ENCODE measurements at regions not wholly inside any gene's neighbourhood (a gene's known extent, or its start where the extent isn't known, plus 50 kb on each side); places are given as distances from the start of the nearest gene placed in this dataset.

DNA sequence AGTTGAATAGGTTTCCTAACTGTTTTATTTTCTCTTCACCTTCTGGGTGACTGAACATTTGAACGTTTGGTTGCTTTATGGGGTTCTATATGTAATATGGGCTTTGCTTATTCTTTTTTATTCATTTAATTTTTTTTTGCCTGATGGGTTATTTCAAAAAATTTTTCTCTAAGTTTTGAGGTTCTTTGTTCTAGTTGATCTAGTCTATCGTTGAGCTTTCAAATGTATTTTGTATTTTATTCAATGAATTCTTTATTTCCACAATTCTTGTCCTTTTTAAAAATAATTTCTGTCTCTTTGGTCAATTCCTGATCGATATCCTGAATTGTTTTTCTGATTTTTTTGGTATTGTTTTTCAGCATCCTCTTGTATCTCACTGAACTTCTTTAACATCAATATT, 239.5 kb upstream of the PCDH9 start:
- TF ChIP-seq JUNB (IDR thresholded peaks at IDR 0.05): no peak
- TF ChIP-seq, protein P1, sequence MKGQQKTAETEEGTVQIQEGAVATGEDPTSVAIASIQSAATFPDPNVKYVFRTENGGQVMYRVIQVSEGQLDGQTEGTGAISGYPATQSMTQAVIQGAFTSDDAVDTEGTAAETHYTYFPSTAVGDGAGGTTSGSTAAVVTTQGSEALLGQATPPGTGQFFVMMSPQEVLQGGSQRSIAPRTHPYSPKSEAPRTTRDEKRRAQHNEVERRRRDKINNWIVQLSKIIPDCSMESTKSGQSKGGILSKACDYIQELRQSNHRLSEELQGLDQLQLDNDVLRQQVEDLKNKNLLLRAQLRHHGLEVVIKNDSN (IDR thresholded peaks at IDR 0.05; ENCODE audit: borderline replicate concordance, extremely low read length, insufficient read depth, low read depth, low read length): no peak
- TF ChIP-seq EP300 (IDR thresholded peaks at IDR 0.05; ENCODE audit: borderline replicate concordance in 1 of 2, control insufficient read depth in 1 of 2, low read depth in 2 of 2, low read length in 2 of 2): no peak
- TF ChIP-seq, protein P2, sequence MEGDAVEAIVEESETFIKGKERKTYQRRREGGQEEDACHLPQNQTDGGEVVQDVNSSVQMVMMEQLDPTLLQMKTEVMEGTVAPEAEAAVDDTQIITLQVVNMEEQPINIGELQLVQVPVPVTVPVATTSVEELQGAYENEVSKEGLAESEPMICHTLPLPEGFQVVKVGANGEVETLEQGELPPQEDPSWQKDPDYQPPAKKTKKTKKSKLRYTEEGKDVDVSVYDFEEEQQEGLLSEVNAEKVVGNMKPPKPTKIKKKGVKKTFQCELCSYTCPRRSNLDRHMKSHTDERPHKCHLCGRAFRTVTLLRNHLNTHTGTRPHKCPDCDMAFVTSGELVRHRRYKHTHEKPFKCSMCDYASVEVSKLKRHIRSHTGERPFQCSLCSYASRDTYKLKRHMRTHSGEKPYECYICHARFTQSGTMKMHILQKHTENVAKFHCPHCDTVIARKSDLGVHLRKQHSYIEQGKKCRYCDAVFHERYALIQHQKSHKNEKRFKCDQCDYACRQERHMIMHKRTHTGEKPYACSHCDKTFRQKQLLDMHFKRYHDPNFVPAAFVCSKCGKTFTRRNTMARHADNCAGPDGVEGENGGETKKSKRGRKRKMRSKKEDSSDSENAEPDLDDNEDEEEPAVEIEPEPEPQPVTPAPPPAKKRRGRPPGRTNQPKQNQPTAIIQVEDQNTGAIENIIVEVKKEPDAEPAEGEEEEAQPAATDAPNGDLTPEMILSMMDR (IDR thresholded peaks at IDR 0.05 in 2 of 3, conservative IDR thresholded peaks at IDR 0.05 in 1 of 3; ENCODE audit: control insufficient read depth in 2 of 3, extremely low read depth in 1 of 3, insufficient read depth in 1 of 3, low read depth in 3 of 3, low read length in 3 of 3): no peak
- TF ChIP-seq, protein P3, sequence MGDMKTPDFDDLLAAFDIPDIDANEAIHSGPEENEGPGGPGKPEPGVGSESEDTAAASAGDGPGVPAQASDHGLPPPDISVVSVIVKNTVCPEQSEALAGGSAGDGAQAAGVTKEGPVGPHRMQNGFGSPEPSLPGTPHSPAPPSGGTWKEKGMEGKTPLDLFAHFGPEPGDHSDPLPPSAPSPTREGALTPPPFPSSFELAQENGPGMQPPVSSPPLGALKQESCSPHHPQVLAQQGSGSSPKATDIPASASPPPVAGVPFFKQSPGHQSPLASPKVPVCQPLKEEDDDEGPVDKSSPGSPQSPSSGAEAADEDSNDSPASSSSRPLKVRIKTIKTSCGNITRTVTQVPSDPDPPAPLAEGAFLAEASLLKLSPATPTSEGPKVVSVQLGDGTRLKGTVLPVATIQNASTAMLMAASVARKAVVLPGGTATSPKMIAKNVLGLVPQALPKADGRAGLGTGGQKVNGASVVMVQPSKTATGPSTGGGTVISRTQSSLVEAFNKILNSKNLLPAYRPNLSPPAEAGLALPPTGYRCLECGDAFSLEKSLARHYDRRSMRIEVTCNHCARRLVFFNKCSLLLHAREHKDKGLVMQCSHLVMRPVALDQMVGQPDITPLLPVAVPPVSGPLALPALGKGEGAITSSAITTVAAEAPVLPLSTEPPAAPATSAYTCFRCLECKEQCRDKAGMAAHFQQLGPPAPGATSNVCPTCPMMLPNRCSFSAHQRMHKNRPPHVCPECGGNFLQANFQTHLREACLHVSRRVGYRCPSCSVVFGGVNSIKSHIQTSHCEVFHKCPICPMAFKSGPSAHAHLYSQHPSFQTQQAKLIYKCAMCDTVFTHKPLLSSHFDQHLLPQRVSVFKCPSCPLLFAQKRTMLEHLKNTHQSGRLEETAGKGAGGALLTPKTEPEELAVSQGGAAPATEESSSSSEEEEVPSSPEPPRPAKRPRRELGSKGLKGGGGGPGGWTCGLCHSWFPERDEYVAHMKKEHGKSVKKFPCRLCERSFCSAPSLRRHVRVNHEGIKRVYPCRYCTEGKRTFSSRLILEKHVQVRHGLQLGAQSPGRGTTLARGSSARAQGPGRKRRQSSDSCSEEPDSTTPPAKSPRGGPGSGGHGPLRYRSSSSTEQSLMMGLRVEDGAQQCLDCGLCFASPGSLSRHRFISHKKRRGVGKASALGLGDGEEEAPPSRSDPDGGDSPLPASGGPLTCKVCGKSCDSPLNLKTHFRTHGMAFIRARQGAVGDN (IDR thresholded peaks at IDR 0.05): no peak
